H9 (cell line): ENCODE measurements at regions not wholly inside any gene's neighbourhood (a gene's known extent, or its start where the extent isn't known, plus 50 kb on each side); places are given as distances from the start of the nearest gene placed in this dataset.

ENCODE experiments used
- DNase-seq: peaks from one replicate; pipeline ENCODE4 v3.0.0-alpha.2; 2017
- H2AFZ ChIP-seq: one replicate; pipeline ENCODE4 v1.6.1; 2013; ENCODE audit warnings: mild to moderate bottlenecking, low read length, control low read depth, moderate library complexity
- H2AK5ac ChIP-seq: 2 replicates; pipeline ENCODE4 v1.6.1; 2013; ENCODE audit warnings: low read length, control low read depth, mixed read lengths; ENCODE audit not compliant: insufficient read length
- H2BK120ac ChIP-seq: one replicate; pipeline ENCODE4 v1.6.1; 2013; ENCODE audit warnings: low read depth, mild to moderate bottlenecking, low read length, control low read depth, inconsistent platforms; ENCODE audit not compliant: poor library complexity, severe bottlenecking
- H2BK12ac ChIP-seq: 2 replicates; pipeline ENCODE4 v1.6.1; 2013; ENCODE audit warnings: low read length, control low read depth, mixed read lengths, low read depth; ENCODE audit not compliant: insufficient read length
- H2BK15ac ChIP-seq: 2 replicates; pipeline ENCODE4 v1.6.1; 2013; ENCODE audit warnings: low read depth, low read length, control low read depth
- H2BK20ac ChIP-seq: one replicate; pipeline ENCODE4 v1.6.1; 2013; ENCODE audit warnings: low read depth, mild to moderate bottlenecking, low read length, control low read depth, inconsistent platforms; ENCODE audit not compliant: poor library complexity, severe bottlenecking
- H2BK5ac ChIP-seq: 2 replicates; pipeline ENCODE4 v1.6.1; 2013; ENCODE audit warnings: low read length, control low read depth, mixed read lengths; ENCODE audit not compliant: insufficient read length
- H3K14ac ChIP-seq: 2 replicates; pipeline ENCODE4 v1.6.1; 2013; ENCODE audit warnings: low read length, control low read depth; ENCODE audit not compliant: insufficient read depth
- H3K18ac ChIP-seq: 2 replicates; pipeline ENCODE4 v1.6.1; 2013; ENCODE audit warnings: low read depth, mild to moderate bottlenecking, mixed read lengths, low read length, control low read depth; ENCODE audit not compliant: insufficient read length
- H3K23ac ChIP-seq: 2 replicates; pipeline ENCODE4 v1.6.1; 2013; ENCODE audit warnings: low read length, control low read depth, mixed read lengths, low read depth; ENCODE audit not compliant: insufficient read length
- H3K23me2 ChIP-seq: 2 replicates; pipeline ENCODE4 v1.6.1; 2013; ENCODE audit warnings: low read depth, mild to moderate bottlenecking, mixed read lengths, low read length, control low read depth; ENCODE audit not compliant: insufficient read length, poor library complexity, severe bottlenecking
- H3K27ac ChIP-seq: 2 replicates; pipeline ENCODE4 v1.5.1; 2013; ENCODE audit warnings: low read length, control low read depth, mixed read lengths, low read depth; ENCODE audit not compliant: insufficient read length
- H3K27me3 ChIP-seq: 2 replicates; pipeline ENCODE4 v1.6.1; 2013; ENCODE audit warnings: low read length, control low read depth, inconsistent platforms; ENCODE audit not compliant: insufficient read depth
- H3K4ac ChIP-seq: 2 replicates; pipeline ENCODE4 v1.6.1; 2013; ENCODE audit warnings: low read depth, mild to moderate bottlenecking, control low read depth, inconsistent platforms, low read length, moderate library complexity
- H3K4me1 ChIP-seq: 2 replicates; pipeline ENCODE4 v1.6.1; 2013; ENCODE audit warnings: low read length, control low read depth, inconsistent platforms; ENCODE audit not compliant: insufficient read depth
- H3K4me2 ChIP-seq: 2 replicates; pipeline ENCODE4 v1.6.1; 2013; ENCODE audit warnings: low read length, control low read depth, mixed read lengths; ENCODE audit not compliant: insufficient read length, insufficient read depth
- H3K56ac ChIP-seq: 2 replicates; pipeline ENCODE4 v1.6.1; 2013; ENCODE audit warnings: low read depth, mild to moderate bottlenecking, mixed read lengths, low read length, control low read depth; ENCODE audit not compliant: insufficient read length
- H3K79me1 ChIP-seq: 2 replicates; pipeline ENCODE4 v1.6.1; 2013; ENCODE audit warnings: low read depth, mild to moderate bottlenecking, moderate library complexity, low read length, control low read depth, inconsistent platforms; ENCODE audit not compliant: insufficient read depth, poor library complexity, severe bottlenecking
- H3K79me2 ChIP-seq: 2 replicates; pipeline ENCODE4 v1.6.1; 2013; ENCODE audit warnings: low read length, control low read depth, inconsistent platforms; ENCODE audit not compliant: insufficient read depth
- H3K9ac ChIP-seq: 2 replicates; pipeline ENCODE4 v1.6.1; 2013; ENCODE audit warnings: low read length, control low read depth, mixed read lengths; ENCODE audit not compliant: insufficient read length; ENCODE audit errors: extremely low read depth
- H3K9me3 ChIP-seq: one replicate; pipeline ENCODE4 v1.6.1; 2013; ENCODE audit warnings: low read depth, low read length, inconsistent platforms; ENCODE audit not compliant: control insufficient read depth
- H3T11ph ChIP-seq: one replicate; pipeline ENCODE4 v1.6.1; 2013; ENCODE audit warnings: mild to moderate bottlenecking, low read length, control low read depth, inconsistent platforms
- H4K20me1 ChIP-seq: one replicate; pipeline ENCODE4 v1.6.1; 2013; ENCODE audit not compliant: control insufficient read depth, insufficient read length, insufficient read depth
- H4K5ac ChIP-seq: 2 replicates; pipeline ENCODE4 v1.6.1; 2013; ENCODE audit warnings: low read depth, mild to moderate bottlenecking, mixed read lengths, low read length, control low read depth; ENCODE audit not compliant: insufficient read length
- H4K8ac ChIP-seq: replicated peaks from 2 replicates; pipeline ENCODE4 v1.6.1; 2013; ENCODE audit warnings: low read length, control low read depth, mixed read lengths, low read depth; ENCODE audit not compliant: insufficient read length
- H4K91ac ChIP-seq: 2 replicates; pipeline ENCODE4 v1.6.1; 2013; ENCODE audit warnings: low read depth, mild to moderate bottlenecking, moderate library complexity, mixed read lengths, low read length, control low read depth; ENCODE audit not compliant: insufficient read length
- H3K27ac Mint-ChIP-seq, 3 experiments: 2 replicates in 2 of 3; 3 replicates in 1 of 3; pipeline ENCODE4 v1.8.0; 2020 to 2021; ENCODE audit warnings: mixed read lengths in 3 of 3, mild to moderate bottlenecking in 1 of 3, moderate library complexity in 1 of 3
- H3K27me3 Mint-ChIP-seq: 2 replicates; pipeline ENCODE4 v1.8.0; 2021; ENCODE audit warnings: low read depth, mild to moderate bottlenecking, moderate library complexity, mixed read lengths
- H3K36me3 Mint-ChIP-seq, 3 experiments: 2 replicates in 2 of 3; 3 replicates in 1 of 3; pipeline ENCODE4 v1.8.0; 2020 to 2021; ENCODE audit warnings: low read depth in 3 of 3, mixed read lengths in 3 of 3; ENCODE audit not compliant: insufficient read depth in 1 of 3
- H3K4me1 Mint-ChIP-seq, 2 experiments: 2 replicates each; pipeline ENCODE4 v1.8.0; 2020; ENCODE audit warnings: mixed read lengths in 2 of 2
- H3K4me3 Mint-ChIP-seq, 2 experiments: 2 replicates in 1 of 2; 3 replicates in 1 of 2; pipeline ENCODE4 v1.8.0; 2020 to 2021; ENCODE audit warnings: mild to moderate bottlenecking in 2 of 2, mixed read lengths in 2 of 2, moderate library complexity in 1 of 2
- H3K9me3 Mint-ChIP-seq, 2 experiments: 2 replicates in 1 of 2; 3 replicates in 1 of 2; pipeline ENCODE4 v1.8.0; 2020; ENCODE audit warnings: mild to moderate bottlenecking in 2 of 2, mixed read lengths in 2 of 2, moderate library complexity in 1 of 2
- WGBS: extraction: QIAGEN DNeasy Blood & Tissue Kit; methylation state at CpG from one replicate; pipeline ENCODE4 v1.1.7; 2013; ENCODE audit warnings: missing lambda C conversion rate, low lambda C conversion rate, mixed read lengths; ENCODE audit not compliant: insufficient read length; ENCODE audit errors: extremely low coverage; 5-methylcytosine and 5-hydroxymethylcytosine counted together
- TF ChIP-seq, protein P1 (sequence below): fragments of 200-600 bp; sonication (generic); conservative IDR thresholded peaks from 3 replicates; pipeline ENCODE4 v1.8.0; 2021; ENCODE audit warnings: antibody characterized with exemption, mild to moderate bottlenecking

DNA sequence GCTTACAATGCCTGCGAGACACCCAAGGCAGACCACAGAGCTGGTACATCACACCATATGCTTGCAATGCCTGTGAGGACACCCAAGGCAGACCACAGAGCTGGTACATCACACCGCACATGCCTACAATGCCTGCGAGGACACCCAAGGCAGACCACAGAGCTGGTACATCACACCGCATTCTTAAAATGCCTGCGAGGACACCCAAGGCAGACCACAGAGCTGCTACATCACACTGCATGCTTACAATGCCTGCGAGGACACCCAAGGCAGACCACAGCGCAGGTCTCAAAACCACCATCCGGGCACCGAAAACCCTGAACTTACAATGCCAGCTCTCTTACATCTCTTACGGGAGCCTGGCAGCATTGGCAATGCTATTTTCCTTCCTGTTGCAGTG is 799.6 kb downstream of the GALR1 start:
- no peak overlapping the region for H3K27ac ChIP-seq
- H3K14ac ChIP-seq: no peak overlapping the region
- H3K9me3 ChIP-seq: no peaks in the 10 kb centered on the region
- no peak for DNase-seq
- Mint-ChIP-seq H3K27me3 (peaks cover 3% of the 10 kb centered on the region), H3K27ac (no peak overlapping the region; a peak in 1 of 7 replicates), H3K36me3 (no peaks in the 10 kb centered on the region), H3K4me3 (no peak overlapping the region), H3K9me3 (no peaks in the 10 kb centered on the region), H3K4me1 (peaks cover 3 to 4% of the 10 kb centered on the region in 2 experiments; a peak in 3 of 4 replicates)
- H2AK5ac ChIP-seq: no peak overlapping the region
- H3K79me2 ChIP-seq: no peaks in the 10 kb centered on the region
- no CpG with 5 or more reads among the region's 10 CpGs for WGBS
- no peak overlapping the region for H2BK15ac ChIP-seq
- no peaks in the 10 kb centered on the region for H3K4me1 ChIP-seq
- no peak overlapping the region for H3K18ac ChIP-seq
- no peaks in the 10 kb centered on the region for H4K20me1 ChIP-seq
- H3K23ac ChIP-seq: no peak overlapping the region
- H2BK20ac ChIP-seq: no peak overlapping the region
- no peak overlapping the region for H2BK12ac ChIP-seq
- H3K56ac ChIP-seq: no peak overlapping the region
- no peak overlapping the region for H4K8ac ChIP-seq
- no peak overlapping the region for H4K91ac ChIP-seq
- no peak overlapping the region for H3K9ac ChIP-seq
- H2BK5ac ChIP-seq: no peak overlapping the region
- H3K4me2 ChIP-seq: no peak overlapping the region
- H3K4ac ChIP-seq: no peak overlapping the region
- no peak overlapping the region for H3T11ph ChIP-seq
- no peak overlapping the region for H2BK120ac ChIP-seq
- TF ChIP-seq, protein P1, sequence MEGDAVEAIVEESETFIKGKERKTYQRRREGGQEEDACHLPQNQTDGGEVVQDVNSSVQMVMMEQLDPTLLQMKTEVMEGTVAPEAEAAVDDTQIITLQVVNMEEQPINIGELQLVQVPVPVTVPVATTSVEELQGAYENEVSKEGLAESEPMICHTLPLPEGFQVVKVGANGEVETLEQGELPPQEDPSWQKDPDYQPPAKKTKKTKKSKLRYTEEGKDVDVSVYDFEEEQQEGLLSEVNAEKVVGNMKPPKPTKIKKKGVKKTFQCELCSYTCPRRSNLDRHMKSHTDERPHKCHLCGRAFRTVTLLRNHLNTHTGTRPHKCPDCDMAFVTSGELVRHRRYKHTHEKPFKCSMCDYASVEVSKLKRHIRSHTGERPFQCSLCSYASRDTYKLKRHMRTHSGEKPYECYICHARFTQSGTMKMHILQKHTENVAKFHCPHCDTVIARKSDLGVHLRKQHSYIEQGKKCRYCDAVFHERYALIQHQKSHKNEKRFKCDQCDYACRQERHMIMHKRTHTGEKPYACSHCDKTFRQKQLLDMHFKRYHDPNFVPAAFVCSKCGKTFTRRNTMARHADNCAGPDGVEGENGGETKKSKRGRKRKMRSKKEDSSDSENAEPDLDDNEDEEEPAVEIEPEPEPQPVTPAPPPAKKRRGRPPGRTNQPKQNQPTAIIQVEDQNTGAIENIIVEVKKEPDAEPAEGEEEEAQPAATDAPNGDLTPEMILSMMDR: no peak
- H4K5ac ChIP-seq: no peak overlapping the region
- H3K27me3 ChIP-seq: no peaks in the 10 kb centered on the region
- H2AFZ ChIP-seq: no peak overlapping the region
- H3K23me2 ChIP-seq: no peaks in the 10 kb centered on the region
- H3K79me1 ChIP-seq: no peaks in the 10 kb centered on the region
